ENCODE measurements at regions not wholly inside any gene's neighbourhood (a gene's known extent, or its start where the extent isn't known, plus 50 kb on each side); places are given as distances from the start of the nearest gene placed in this dataset.

GRCh38 chr3:83092521-83093221 lies 1331.2 kb upstream of the GBE1 start:
- Histone ChIP-seq H3K4me3 (ENCODE audit: low read depth, low read length) (no peak overlapping the region), H3K27me3 (ENCODE audit: control insufficient read depth, insufficient read depth, low read length) (no peaks in the 10 kb centered on the region), H3K36me3 (ENCODE audit: control insufficient read depth, insufficient read depth, low read length) (no peaks in the 10 kb centered on the region)
- DNase-seq (ENCODE audit: low read depth), result no peak
- POLR2A ChIA-PET, result no interaction called here
- CTCF ChIA-PET, result no interaction called here
- TF ChIP-seq CTCF (IDR thresholded peaks at IDR 0.05; ENCODE audit: insufficient read depth, low read depth, low read length), result no peak

GRCh38 chr3:83076041-83076440 lies 1314.6 kb upstream of the GBE1 start:
- H3K4me3 ChIP-seq (ENCODE audit: low read depth, low read length), result no peak overlapping the region
- DNase-seq (ENCODE audit: low read depth), result no peak
- TF ChIP-seq CTCF (IDR thresholded peaks at IDR 0.05; ENCODE audit: insufficient read depth, low read depth, low read length), result no peak
- CTCF ChIA-PET, result no interaction called here
- POLR2A ChIA-PET, result no interaction called here
- H3K27me3 ChIP-seq (ENCODE audit: control insufficient read depth, insufficient read depth, low read length), result no peaks in the 10 kb centered on the region
- H3K36me3 ChIP-seq (ENCODE audit: control insufficient read depth, insufficient read depth, low read length), result no peaks in the 10 kb centered on the region

- Histone ChIP-seq H3K36me3 (ENCODE audit: control insufficient read depth, insufficient read depth, low read length) (no peaks in the 10 kb centered on the region), H3K27me3 (ENCODE audit: control insufficient read depth, insufficient read depth, low read length) (no peaks in the 10 kb centered on the region), H3K4me3 (ENCODE audit: low read depth, low read length) (no peak overlapping the region)
- ChIA-PET POLR2A (no interaction called here), CTCF (no interaction called here)
- TF ChIP-seq CTCF (IDR thresholded peaks at IDR 0.05; ENCODE audit: insufficient read depth, low read depth, low read length), result no peak
- DNase-seq (ENCODE audit: low read depth), result no peak
These were observed 1313.0 kb upstream of the GBE1 start for GRCh38 chr3:83074485-83074884.

- no peak for DNase-seq (ENCODE audit: low read depth)
- Histone ChIP-seq H3K4me3 (ENCODE audit: low read depth, low read length) (no peak overlapping the region), H3K36me3 (ENCODE audit: control insufficient read depth, insufficient read depth, low read length) (no peaks in the 10 kb centered on the region), H3K27me3 (ENCODE audit: control insufficient read depth, insufficient read depth, low read length) (no peaks in the 10 kb centered on the region)
- ChIA-PET CTCF (no interaction called here), POLR2A (no interaction called here)
- no peak for TF ChIP-seq CTCF (IDR thresholded peaks at IDR 0.05; ENCODE audit: insufficient read depth, low read depth, low read length)
These were observed 1304.5 kb upstream of the GBE1 start for GRCh38 chr3:83065851-83066460.

- ChIA-PET CTCF (no interaction called here), POLR2A (no interaction called here)
- DNase-seq (ENCODE audit: low read depth), result no peak
- no peak for TF ChIP-seq CTCF (IDR thresholded peaks at IDR 0.05; ENCODE audit: insufficient read depth, low read depth, low read length)
- Histone ChIP-seq H3K36me3 (ENCODE audit: control insufficient read depth, insufficient read depth, low read length) (no peaks in the 10 kb centered on the region), H3K27me3 (ENCODE audit: control insufficient read depth, insufficient read depth, low read length) (no peaks in the 10 kb centered on the region), H3K4me3 (ENCODE audit: low read depth, low read length) (no peak overlapping the region)
These were observed 1302.0 kb upstream of the GBE1 start for GRCh38 chr3:83063446-83063845.
